ENCODE measurements at regions not wholly inside any gene's neighbourhood (a gene's known extent, or its start where the extent isn't known, plus 50 kb on each side); places are given as distances from the start of the nearest gene placed in this dataset.

DNA sequence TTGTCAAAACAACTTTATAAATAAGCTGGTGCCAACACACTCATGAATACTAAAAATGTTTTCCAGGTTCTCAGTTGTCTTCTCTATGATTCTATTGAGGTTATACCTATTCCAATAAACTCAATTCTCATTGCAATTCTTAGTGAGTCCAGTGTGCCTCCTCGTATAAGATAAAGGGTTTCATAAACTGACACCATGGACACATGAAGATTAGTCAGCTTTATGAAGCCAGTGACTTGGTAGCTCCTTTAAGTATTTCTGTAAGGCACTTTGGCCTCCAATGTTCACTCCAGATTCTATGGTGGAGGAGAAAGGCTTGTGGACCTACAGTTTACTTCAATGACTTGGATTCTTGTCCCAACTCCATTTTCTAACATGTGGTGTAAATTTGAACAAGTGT lies 521.3 kb upstream of the JARID2 start:
- CTCF ChIA-PET, result no interaction called here
- H3K36me3 Mint-ChIP-seq (ENCODE audit: insufficient read depth, unreplicated experiment), result no peaks in the 10 kb centered on the region
- TF ChIP-seq, protein P1, sequence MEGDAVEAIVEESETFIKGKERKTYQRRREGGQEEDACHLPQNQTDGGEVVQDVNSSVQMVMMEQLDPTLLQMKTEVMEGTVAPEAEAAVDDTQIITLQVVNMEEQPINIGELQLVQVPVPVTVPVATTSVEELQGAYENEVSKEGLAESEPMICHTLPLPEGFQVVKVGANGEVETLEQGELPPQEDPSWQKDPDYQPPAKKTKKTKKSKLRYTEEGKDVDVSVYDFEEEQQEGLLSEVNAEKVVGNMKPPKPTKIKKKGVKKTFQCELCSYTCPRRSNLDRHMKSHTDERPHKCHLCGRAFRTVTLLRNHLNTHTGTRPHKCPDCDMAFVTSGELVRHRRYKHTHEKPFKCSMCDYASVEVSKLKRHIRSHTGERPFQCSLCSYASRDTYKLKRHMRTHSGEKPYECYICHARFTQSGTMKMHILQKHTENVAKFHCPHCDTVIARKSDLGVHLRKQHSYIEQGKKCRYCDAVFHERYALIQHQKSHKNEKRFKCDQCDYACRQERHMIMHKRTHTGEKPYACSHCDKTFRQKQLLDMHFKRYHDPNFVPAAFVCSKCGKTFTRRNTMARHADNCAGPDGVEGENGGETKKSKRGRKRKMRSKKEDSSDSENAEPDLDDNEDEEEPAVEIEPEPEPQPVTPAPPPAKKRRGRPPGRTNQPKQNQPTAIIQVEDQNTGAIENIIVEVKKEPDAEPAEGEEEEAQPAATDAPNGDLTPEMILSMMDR (IDR thresholded peaks at IDR 0.05; ENCODE audit: insufficient read depth in 1 of 2, low read depth in 1 of 2, low read length in 1 of 2, severe bottlenecking in 1 of 2, unreplicated experiment in 1 of 2), result no peak
- H3K36me3 ChIP-seq (ENCODE audit: control insufficient read depth, insufficient read depth, low read length), result no peaks in the 10 kb centered on the region
- POLR2A ChIA-PET, result no interaction called here
- DNase-seq, result no peak
- H3K4me1 ChIP-seq, result peaks cover 8% of the 10 kb centered on the region
- no peaks in the 10 kb centered on the region for H3K9me3 Mint-ChIP-seq (ENCODE audit: unreplicated experiment)
- H3K4me1 Mint-ChIP-seq (ENCODE audit: low read depth, unreplicated experiment), result peaks cover 11% of the 10 kb centered on the region
- no peak overlapping the region for H3K27ac Mint-ChIP-seq (ENCODE audit: unreplicated experiment)
- no peak overlapping the region for H3K4me3 ChIP-seq (ENCODE audit: low read depth, low read length)
- no peaks in the 10 kb centered on the region for H3K27me3 Mint-ChIP-seq (ENCODE audit: insufficient read depth, unreplicated experiment)
- no peaks in the 10 kb centered on the region for H3K27me3 ChIP-seq (replicated peaks; ENCODE audit: control insufficient read depth, insufficient read depth, low read length)
- intact Hi-C loops (cut with micrococcal nuclease; ENCODE audit: unreplicated experiment), result no loop called here
- BruUV-seq (replicated peaks), result no TSS peak
- H3K4me3 Mint-ChIP-seq (ENCODE audit: unreplicated experiment), result no peak overlapping the region
- H3K9me3 ChIP-seq, result no peaks in the 10 kb centered on the region

DNA sequence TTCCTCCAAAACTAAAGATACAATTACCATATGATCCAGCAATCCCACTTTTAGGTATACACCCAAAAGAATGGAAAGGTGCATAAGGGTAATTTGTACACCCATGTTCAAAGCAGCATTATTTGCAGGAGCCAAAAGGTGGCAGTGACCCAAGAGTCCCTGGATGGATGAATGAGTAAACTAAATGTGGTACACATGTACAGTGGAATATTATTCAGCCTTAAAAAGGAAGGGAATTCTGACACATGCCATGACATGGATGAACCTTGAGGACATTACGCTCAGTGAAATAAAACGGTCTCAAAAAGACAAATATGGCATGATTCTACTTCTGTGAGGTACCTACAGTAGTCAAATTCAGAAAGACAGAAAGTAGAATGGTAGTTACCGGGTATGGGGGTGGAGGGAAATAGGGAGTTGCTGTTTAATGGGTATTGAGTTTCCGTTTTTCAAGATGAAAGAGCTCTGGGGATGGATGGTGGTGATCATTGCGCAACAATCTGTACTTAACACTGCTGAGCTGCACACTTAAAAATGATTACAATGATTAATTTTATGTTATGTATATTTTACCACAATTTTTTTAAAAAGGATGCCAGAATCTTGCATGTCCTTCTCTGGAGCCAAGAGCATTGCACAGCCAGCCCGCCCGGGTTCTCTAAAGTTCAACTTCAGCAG lies 518.9 kb upstream of the JARID2 start:
- peaks cover 10% of the 10 kb centered on the region for H3K4me1 ChIP-seq
- no peaks in the 10 kb centered on the region for H3K27me3 Mint-ChIP-seq (ENCODE audit: insufficient read depth, unreplicated experiment)
- H3K4me3 Mint-ChIP-seq (ENCODE audit: unreplicated experiment), result no peak overlapping the region
- no peaks in the 10 kb centered on the region for H3K36me3 ChIP-seq (ENCODE audit: control insufficient read depth, insufficient read depth, low read length)
- peaks cover 2% of the 10 kb centered on the region for H3K4me1 Mint-ChIP-seq (ENCODE audit: low read depth, unreplicated experiment)
- no peak overlapping the region for H3K4me3 ChIP-seq (ENCODE audit: low read depth, low read length)
- TF ChIP-seq, protein P1 (IDR thresholded peaks at IDR 0.05; ENCODE audit: insufficient read depth in 1 of 2, low read depth in 1 of 2, low read length in 1 of 2, severe bottlenecking in 1 of 2, unreplicated experiment in 1 of 2), result no peak
- H3K9me3 Mint-ChIP-seq (ENCODE audit: unreplicated experiment), result no peaks in the 10 kb centered on the region
- no peak overlapping the region for H3K27ac Mint-ChIP-seq (ENCODE audit: unreplicated experiment)
- DNase-seq, result no peak
- no TSS peak for BruUV-seq (replicated peaks)
- intact Hi-C loops (cut with micrococcal nuclease; ENCODE audit: unreplicated experiment), result no loop called here
- ChIA-PET CTCF (no interaction called here), POLR2A (no interaction called here)
- H3K36me3 Mint-ChIP-seq (ENCODE audit: insufficient read depth, unreplicated experiment), result no peaks in the 10 kb centered on the region
- H3K27me3 ChIP-seq (replicated peaks; ENCODE audit: control insufficient read depth, insufficient read depth, low read length), result no peaks in the 10 kb centered on the region
- no peaks in the 10 kb centered on the region for H3K9me3 ChIP-seq

DNA sequence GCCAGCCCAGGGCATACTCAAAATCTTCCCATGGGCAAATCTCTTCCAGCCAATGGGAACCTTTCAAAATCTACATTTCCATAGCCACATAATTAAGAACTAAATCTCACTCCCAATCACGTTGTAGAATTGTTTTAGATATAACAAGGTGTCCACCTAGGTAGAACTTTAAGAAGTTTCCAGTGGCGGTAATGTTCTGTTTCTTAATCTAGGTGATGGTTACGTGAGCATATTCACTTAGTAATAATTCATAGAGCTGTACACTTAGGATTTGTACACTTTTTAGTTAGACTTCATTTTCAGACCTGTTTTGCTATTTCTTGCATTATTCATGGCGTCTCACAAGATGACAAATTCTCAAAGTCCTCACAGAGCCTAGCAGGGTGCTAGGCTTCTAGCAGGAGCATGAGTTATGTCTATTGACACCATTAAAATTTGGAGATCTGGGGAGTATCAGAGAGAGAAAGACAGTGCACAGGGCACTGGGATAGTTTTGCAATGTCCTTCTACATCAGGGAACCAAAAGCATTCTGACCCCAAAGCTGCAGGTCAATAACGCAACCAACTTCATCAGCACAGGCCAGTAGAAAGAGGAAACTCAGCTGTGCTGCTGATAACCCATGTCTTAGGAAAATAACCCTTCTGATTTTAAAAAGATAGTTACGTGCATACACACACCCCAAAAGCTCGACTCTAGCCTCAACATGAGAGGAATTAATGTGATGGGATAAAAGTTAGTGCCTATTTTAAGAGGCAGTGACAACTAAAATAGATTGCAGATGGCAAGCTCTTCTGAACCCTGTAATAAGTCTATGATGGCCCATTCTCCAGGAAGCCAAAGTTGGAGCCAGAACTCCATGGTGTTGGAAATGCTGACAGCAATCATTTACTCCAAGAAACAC lies 518.1 kb upstream of the JARID2 start:
- intact Hi-C loops (cut with micrococcal nuclease; ENCODE audit: unreplicated experiment), result no loop called here
- no peaks in the 10 kb centered on the region for H3K9me3 Mint-ChIP-seq (ENCODE audit: unreplicated experiment)
- Histone ChIP-seq H3K9me3 (no peaks in the 10 kb centered on the region), H3K36me3 (ENCODE audit: control insufficient read depth, insufficient read depth, low read length) (no peaks in the 10 kb centered on the region), H3K4me1 (peaks cover 18% of the 10 kb centered on the region), H3K4me3 (ENCODE audit: low read depth, low read length) (no peak overlapping the region), H3K27me3 (replicated peaks; ENCODE audit: control insufficient read depth, insufficient read depth, low read length) (no peaks in the 10 kb centered on the region)
- H3K27me3 Mint-ChIP-seq (ENCODE audit: insufficient read depth, unreplicated experiment), result no peaks in the 10 kb centered on the region
- no peak overlapping the region for H3K27ac Mint-ChIP-seq (ENCODE audit: unreplicated experiment)
- BruUV-seq (replicated peaks), result no TSS peak
- TF ChIP-seq, protein P1 (IDR thresholded peaks at IDR 0.05; ENCODE audit: insufficient read depth in 1 of 2, low read depth in 1 of 2, low read length in 1 of 2, severe bottlenecking in 1 of 2, unreplicated experiment in 1 of 2), result no peak
- H3K4me1 Mint-ChIP-seq (ENCODE audit: low read depth, unreplicated experiment), result peaks cover 10% of the 10 kb centered on the region
- ChIA-PET CTCF (no interaction called here), POLR2A (no interaction called here)
- no peak for DNase-seq
- no peaks in the 10 kb centered on the region for H3K36me3 Mint-ChIP-seq (ENCODE audit: insufficient read depth, unreplicated experiment)
- H3K4me3 Mint-ChIP-seq (ENCODE audit: unreplicated experiment), result no peak overlapping the region

All from Caco-2 (cell line).